GM12878 (cell line): ENCODE measurements at regions not wholly inside any gene's neighbourhood (a gene's known extent, or its start where the extent isn't known, plus 50 kb on each side); places are given as distances from the start of the nearest gene placed in this dataset.

Source experiments
- ATAC-seq: fragments of 200-7000 bp; cut with Tn5 transposase; 3 replicates; pipeline ENCODE4 v1.9.1; 2020; ENCODE audit warnings: mild to moderate bottlenecking, moderate library complexity
- BruUV-seq: library from RNA; stranded (reverse); fragments of 400-500 nt; replicated peaks from 2 replicates; lab custom pipeline; 2021; lab: Mats Ljungman, UMichigan
- CTCF ChIA-PET: fragments of 300-600 bp; sonication (Branson Sonifier 250); formaldehyde crosslinking; extraction: SDS; loops from one replicate; lab custom pipeline; 2021; ENCODE audit warnings: inconsistent platforms; lab: Yijun Ruan, JAX
- POLR2A ChIA-PET: fragments of 350-600 bp; formaldehyde crosslinking; extraction: SDS; loops from one replicate; lab custom pipeline; 2021; ENCODE audit warnings: inconsistent platforms; lab: Charles Lee
- RAD21 ChIA-PET: fragments of 300-600 bp; sonication (Branson Sonifier 250); formaldehyde crosslinking; loops from one replicate; lab custom pipeline; 2023; ENCODE audit warnings: antibody characterized with exemption; ENCODE audit not compliant: unreplicated experiment; lab: Charles Lee
- SMC1A ChIA-PET: fragments of 300-600 bp; sonication (Branson Sonifier 250); formaldehyde crosslinking; loops from one replicate; lab custom pipeline; 2023; ENCODE audit not compliant: unreplicated experiment, uncharacterized antibody; lab: Charles Lee
- DNase-seq: peaks from one replicate; pipeline ENCODE4 v3.0.0-alpha.2; 2011; ENCODE audit warnings: low read depth, low spot score
- FAIRE-seq: peaks from 3 replicates; lab custom pipeline; 2011; peaks lifted over from hg19 to GRCh38; lab: Jason Lieb, UNC
- H2AFZ ChIP-seq: 2 replicates; pipeline ENCODE4 v1.6.0; 2011; ENCODE audit warnings: low read depth, low read length, control low read depth; ENCODE audit not compliant: control insufficient read depth
- H3K27ac ChIP-seq: 2 replicates; pipeline ENCODE4 v1.5.1; 2011; ENCODE audit warnings: control low read depth; ENCODE audit not compliant: control insufficient read depth, insufficient read depth
- H3K27me3 ChIP-seq, 2 experiments: replicated peaks in 1 of 2; 2 replicates each; pipeline versions ENCODE4 v1.6.0 to v1.6.1; 2011; ENCODE audit warnings: low read length in 1 of 2; ENCODE audit not compliant: control insufficient read depth in 2 of 2, insufficient read depth in 2 of 2
- H3K36me3 ChIP-seq, 2 experiments: 2 replicates each; pipeline ENCODE4 v1.5.1; 2011; ENCODE audit warnings: low read length in 1 of 2; ENCODE audit not compliant: control insufficient read depth in 2 of 2, insufficient read depth in 2 of 2
- H3K4me1 ChIP-seq: 2 replicates; pipeline ENCODE4 v1.6.1; 2011; ENCODE audit warnings: mild to moderate bottlenecking, low read length, moderate library complexity, mixed read lengths; ENCODE audit not compliant: control insufficient read depth, insufficient read depth
- H3K4me2 ChIP-seq: 2 replicates; pipeline ENCODE4 v1.6.0; 2011; ENCODE audit warnings: control low read depth; ENCODE audit not compliant: control insufficient read depth, insufficient read depth
- H3K4me3 ChIP-seq: fragments of 200-600 bp; sonication (generic); 2 replicates; pipeline ENCODE4 v1.5.1; 2016
- H3K79me2 ChIP-seq: 2 replicates; pipeline ENCODE4 v1.6.0; 2011; ENCODE audit warnings: low read length; ENCODE audit not compliant: control insufficient read depth, insufficient read depth
- H3K9ac ChIP-seq: 2 replicates; pipeline ENCODE4 v1.8.0; 2011; ENCODE audit warnings: low read length, control low read depth, mixed read lengths; ENCODE audit not compliant: control insufficient read depth, insufficient read depth
- H3K9me3 ChIP-seq: replicated peaks from 3 replicates; pipeline ENCODE4 v1.5.1; 2011; ENCODE audit warnings: mild to moderate bottlenecking, low read length; ENCODE audit not compliant: control insufficient read depth, insufficient read depth
- H4K20me1 ChIP-seq: 2 replicates; pipeline ENCODE4 v1.6.0; 2011; ENCODE audit not compliant: control insufficient read depth, insufficient read depth
- CHD1 ChIP-seq: IDR thresholded peaks from 2 replicates; pipeline ENCODE4 v1.6.1; 2012; ENCODE audit warnings: low read depth, low read length, improper control_type of control experiment
- CREM ChIP-seq: IDR thresholded peaks from 2 replicates; pipeline ENCODE4 v1.6.1; 2014; ENCODE audit warnings: antibody characterized with exemption, low read depth
- ETV6 ChIP-seq, 2 experiments: fragments of 450-650 bp in 1 of 2; IDR thresholded peaks in 1 of 2; conservative IDR thresholded peaks in 1 of 2; 2 replicates each; pipeline ENCODE4 v1.6.1; 2014; ENCODE audit warnings: antibody characterized with exemption in 1 of 2, borderline replicate concordance in 1 of 2, low read depth in 1 of 2, mild to moderate bottlenecking in 1 of 2, moderate library complexity in 1 of 2
- MEF2A ChIP-seq: IDR thresholded peaks from 2 replicates; pipeline ENCODE4 v1.6.1; 2011; ENCODE audit warnings: low read depth, mild to moderate bottlenecking, low read length, moderate library complexity; ENCODE audit not compliant: insufficient read depth
- MTA3 ChIP-seq: IDR thresholded peaks from 2 replicates; pipeline ENCODE4 v1.6.1; 2012; ENCODE audit warnings: low read length, inconsistent platforms, borderline replicate concordance
- NFIC ChIP-seq: IDR thresholded peaks from 2 replicates; pipeline ENCODE4 v1.6.1; 2012; ENCODE audit warnings: low read depth, mild to moderate bottlenecking, inconsistent platforms, low read length, moderate library complexity
- POLR2AphosphoS5 ChIP-seq: IDR thresholded peaks from 2 replicates; pipeline ENCODE4 v1.6.1; 2011; ENCODE audit warnings: mild to moderate bottlenecking, low read length, inconsistent platforms
- RUNX3 ChIP-seq: IDR thresholded peaks from 2 replicates; pipeline ENCODE4 v1.6.1; 2012; ENCODE audit warnings: low read length, inconsistent platforms
- TBL1XR1 ChIP-seq: IDR thresholded peaks from 2 replicates; pipeline ENCODE4 v1.6.1; 2012; ENCODE audit warnings: low read depth, low read length, improper control_type of control experiment
- TCF7 ChIP-seq: IDR thresholded peaks from 2 replicates; pipeline ENCODE4 v1.6.1; 2014; ENCODE audit warnings: antibody characterized with exemption, borderline replicate concordance
- ZBED1 ChIP-seq: IDR thresholded peaks from 2 replicates; pipeline ENCODE4 v1.6.1; 2016; ENCODE audit warnings: borderline replicate concordance
- WGBS: methylation state at CpG from one replicate; pipeline ENCODE4 v1.1.6; 2016; ENCODE audit warnings: low lambda C conversion rate; ENCODE audit not compliant: insufficient replicate concordance, insufficient coverage; ENCODE audit errors: missing lambda C conversion rate; 5-methylcytosine and 5-hydroxymethylcytosine counted together
- in situ Hi-C: fragments of 300-500 bp; cut with MboI; formaldehyde crosslinking; loops from 9 replicates; pipeline ENCODE4 v1.14.3; 2018; ENCODE audit warnings: mixed read lengths
- intact Hi-C: fragments of 100-400 bp; cut with micrococcal nuclease; formaldehyde crosslinking; loops from one replicate; pipeline ENCODE4 v1.14.2; 2022; ENCODE audit not compliant: unreplicated experiment
- TF ChIP-seq, protein P1 (sequence below): IDR thresholded peaks from 2 replicates; pipeline ENCODE4 v1.6.1; 2011; ENCODE audit warnings: low read depth, mild to moderate bottlenecking, low read length, moderate library complexity, borderline replicate concordance; ENCODE audit errors: extremely low read depth
- TF ChIP-seq, protein P2 (sequence below): fragments of 450-650 bp; IDR thresholded peaks from 2 replicates; pipeline ENCODE4 v1.6.1; 2016; ENCODE audit warnings: mild to moderate bottlenecking
- TF ChIP-seq, protein P3 (sequence below): IDR thresholded peaks from 2 replicates; pipeline ENCODE4 v1.6.1; 2011; ENCODE audit warnings: borderline replicate concordance, low read depth, mild to moderate bottlenecking, moderate library complexity, low read length; ENCODE audit not compliant: insufficient read depth, poor library complexity, severe bottlenecking
- TF ChIP-seq, protein P4 (sequence below): fragments of 450-650 bp; IDR thresholded peaks from 2 replicates; pipeline ENCODE4 v1.6.1; 2016; ENCODE audit warnings: mild to moderate bottlenecking

DNA sequence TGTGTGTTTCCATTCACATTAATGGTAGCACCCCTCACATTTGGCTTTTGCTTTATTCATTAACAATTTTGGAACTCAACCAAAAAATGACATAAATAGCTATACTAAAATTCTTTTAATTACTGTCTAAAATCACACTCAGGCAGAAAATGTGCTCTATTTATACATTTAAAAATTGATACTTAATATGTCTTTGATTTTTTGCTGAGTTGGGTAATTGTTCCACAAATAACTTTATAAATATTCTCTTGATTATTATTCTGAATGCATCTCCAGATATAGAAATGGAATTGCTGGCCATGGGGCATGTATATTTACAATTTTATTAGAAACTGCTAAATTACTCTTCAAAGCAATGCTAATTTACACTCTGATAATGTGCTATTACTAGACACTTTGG lies 658.7 kb upstream of the CHRM3 start:
- ChIA-PET CTCF (no interaction called here), POLR2A (no interaction called here), SMC1A (no interaction called here), RAD21 (no interaction called here)
- no TSS peak for BruUV-seq
- Histone ChIP-seq H3K9ac (no peak overlapping the region), H3K36me3 (no peaks in the 10 kb centered on the region), H2AFZ (no peak overlapping the region), H3K4me3 (no peak overlapping the region), H3K4me2 (no peak overlapping the region), H3K9me3 (no peaks in the 10 kb centered on the region), H3K27me3 (no peaks in the 10 kb centered on the region), H4K20me1 (no peaks in the 10 kb centered on the region), H3K79me2 (no peaks in the 10 kb centered on the region), H3K4me1 (no peaks in the 10 kb centered on the region), H3K27ac (no peak overlapping the region)
- no peak for TF ChIP-seq CREM
- TF ChIP-seq, protein P1, sequence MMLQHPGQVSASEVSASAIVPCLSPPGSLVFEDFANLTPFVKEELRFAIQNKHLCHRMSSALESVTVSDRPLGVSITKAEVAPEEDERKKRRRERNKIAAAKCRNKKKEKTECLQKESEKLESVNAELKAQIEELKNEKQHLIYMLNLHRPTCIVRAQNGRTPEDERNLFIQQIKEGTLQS: no peak
- no peak for TF ChIP-seq NFIC
- no peak for TF ChIP-seq TCF7
- TF ChIP-seq TBL1XR1: no peak
- TF ChIP-seq POLR2AphosphoS5: no peak
- intact Hi-C loops: no loop called here
- in situ Hi-C loops: no loop called here
- no peak for ATAC-seq
- FAIRE-seq: no peak
- DNase-seq: no peak

DNA sequence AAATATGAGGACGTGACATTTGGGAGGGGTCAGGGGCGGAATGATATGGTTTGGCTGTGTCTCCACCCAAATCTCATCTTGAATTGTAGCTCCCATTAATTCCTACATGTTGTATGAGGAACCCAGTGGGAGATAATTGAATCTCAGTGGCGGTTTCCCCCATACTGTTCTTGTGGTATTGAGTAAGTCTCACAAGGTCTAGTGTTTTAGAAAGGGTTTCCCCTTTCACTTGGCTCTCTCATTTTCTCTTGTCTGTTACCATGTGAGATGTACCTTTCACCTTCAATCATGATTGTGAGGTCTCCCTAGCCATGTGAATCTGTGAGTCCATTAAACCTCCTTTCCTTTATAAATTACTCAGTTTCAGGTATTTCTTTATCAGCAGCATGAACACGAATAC lies 663.6 kb upstream of the CHRM3 start:
- SMC1A ChIA-PET: no interaction called here
- TF ChIP-seq, protein P2, sequence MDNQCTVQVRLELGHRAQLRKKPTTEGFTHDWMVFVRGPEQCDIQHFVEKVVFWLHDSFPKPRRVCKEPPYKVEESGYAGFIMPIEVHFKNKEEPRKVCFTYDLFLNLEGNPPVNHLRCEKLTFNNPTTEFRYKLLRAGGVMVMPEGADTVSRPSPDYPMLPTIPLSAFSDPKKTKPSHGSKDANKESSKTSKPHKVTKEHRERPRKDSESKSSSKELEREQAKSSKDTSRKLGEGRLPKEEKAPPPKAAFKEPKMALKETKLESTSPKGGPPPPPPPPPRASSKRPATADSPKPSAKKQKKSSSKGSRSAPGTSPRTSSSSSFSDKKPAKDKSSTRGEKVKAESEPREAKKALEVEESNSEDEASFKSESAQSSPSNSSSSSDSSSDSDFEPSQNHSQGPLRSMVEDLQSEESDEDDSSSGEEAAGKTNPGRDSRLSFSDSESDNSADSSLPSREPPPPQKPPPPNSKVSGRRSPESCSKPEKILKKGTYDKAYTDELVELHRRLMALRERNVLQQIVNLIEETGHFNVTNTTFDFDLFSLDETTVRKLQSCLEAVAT: no peak
- no peak for TF ChIP-seq MTA3
- TF ChIP-seq, protein P3, sequence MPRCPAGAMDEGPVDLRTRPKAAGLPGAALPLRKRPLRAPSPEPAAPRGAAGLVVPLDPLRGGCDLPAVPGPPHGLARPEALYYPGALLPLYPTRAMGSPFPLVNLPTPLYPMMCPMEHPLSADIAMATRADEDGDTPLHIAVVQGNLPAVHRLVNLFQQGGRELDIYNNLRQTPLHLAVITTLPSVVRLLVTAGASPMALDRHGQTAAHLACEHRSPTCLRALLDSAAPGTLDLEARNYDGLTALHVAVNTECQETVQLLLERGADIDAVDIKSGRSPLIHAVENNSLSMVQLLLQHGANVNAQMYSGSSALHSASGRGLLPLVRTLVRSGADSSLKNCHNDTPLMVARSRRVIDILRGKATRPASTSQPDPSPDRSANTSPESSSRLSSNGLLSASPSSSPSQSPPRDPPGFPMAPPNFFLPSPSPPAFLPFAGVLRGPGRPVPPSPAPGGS: no peak
- TF ChIP-seq RUNX3: no peak
- no peak for TF ChIP-seq CHD1
- no peak for TF ChIP-seq MEF2A
- TF ChIP-seq, protein P4, sequence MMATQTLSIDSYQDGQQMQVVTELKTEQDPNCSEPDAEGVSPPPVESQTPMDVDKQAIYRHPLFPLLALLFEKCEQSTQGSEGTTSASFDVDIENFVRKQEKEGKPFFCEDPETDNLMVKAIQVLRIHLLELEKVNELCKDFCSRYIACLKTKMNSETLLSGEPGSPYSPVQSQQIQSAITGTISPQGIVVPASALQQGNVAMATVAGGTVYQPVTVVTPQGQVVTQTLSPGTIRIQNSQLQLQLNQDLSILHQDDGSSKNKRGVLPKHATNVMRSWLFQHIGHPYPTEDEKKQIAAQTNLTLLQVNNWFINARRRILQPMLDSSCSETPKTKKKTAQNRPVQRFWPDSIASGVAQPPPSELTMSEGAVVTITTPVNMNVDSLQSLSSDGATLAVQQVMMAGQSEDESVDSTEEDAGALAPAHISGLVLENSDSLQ: no peak
- no peak for TF ChIP-seq ZBED1
- TF ChIP-seq ETV6 (conservative IDR thresholded peaks at IDR 0.05 in 1 of 2, IDR thresholded peaks at IDR 0.05 in 1 of 2; ENCODE audit: borderline replicate concordance in 1 of 2, low read depth in 1 of 2): no peak

More for the DNA sequence above, 663.6 kb upstream of the CHRM3 start:
- Histone ChIP-seq H3K27me3 (no peaks in the 10 kb centered on the region), H3K79me2 (no peaks in the 10 kb centered on the region), H2AFZ (no peak overlapping the region), H4K20me1 (no peaks in the 10 kb centered on the region), H3K9ac (no peak overlapping the region), H3K4me1 (no peaks in the 10 kb centered on the region), H3K4me2 (no peak overlapping the region), H3K36me3 (no peaks in the 10 kb centered on the region), H3K9me3 (no peaks in the 10 kb centered on the region; the same call in 2 of the 3 replicates), H3K4me3 (no peak overlapping the region), H3K27ac (no peak overlapping the region)
- in situ Hi-C loops (no loop called here), intact Hi-C loops (no loop called here)
- DNase-seq (no peak), FAIRE-seq (no peak), ATAC-seq (peak; percentile 55)
- RAD21 ChIA-PET: no interaction called here
- POLR2A ChIA-PET: no interaction called here
- 3% methylated on average over 4 of the region's 4 CpGs for WGBS
- BruUV-seq: no TSS peak
- CTCF ChIA-PET: no interaction called here
